Kidney epithelial cell (primary cell): ENCODE measurements at regions not wholly inside any gene's neighbourhood (a gene's known extent, or its start where the extent isn't known, plus 50 kb on each side); places are given as distances from the start of the nearest gene placed in this dataset.

ENCODE experiments used
- DNase-seq: peaks from one replicate; pipeline ENCODE4 v3.0.0-alpha.2; 2010; ENCODE audit warnings: low read depth
- H3K27me3 ChIP-seq: 2 replicates; pipeline ENCODE4 v1.6.0; 2011; ENCODE audit warnings: low read length; ENCODE audit not compliant: control insufficient read depth, insufficient read depth
- H3K36me3 ChIP-seq: 2 replicates; pipeline ENCODE4 v1.5.1; 2011; ENCODE audit warnings: low read length; ENCODE audit not compliant: control insufficient read depth, insufficient read depth
- H3K4me3 ChIP-seq: 2 replicates; pipeline ENCODE4 v1.5.1; 2011; ENCODE audit warnings: low read depth, mild to moderate bottlenecking, control low read depth, low read length
- CTCF ChIP-seq: IDR thresholded peaks from 2 replicates; pipeline ENCODE4 v1.5.1; 2011; ENCODE audit warnings: mild to moderate bottlenecking, moderate library complexity, low read length, control low read depth, inconsistent platforms; ENCODE audit not compliant: insufficient read depth, poor library complexity, severe bottlenecking

GRCh38 chr13:61918841-61919240 is 503.2 kb upstream of the PCDH20 start:
- Histone ChIP-seq H3K36me3 (no peaks in the 10 kb centered on the region), H3K27me3 (no peaks in the 10 kb centered on the region), H3K4me3 (no peak overlapping the region)
- no peak for DNase-seq
- no peak for TF ChIP-seq CTCF

GRCh38 chr13:61916483-61916882 is 500.8 kb upstream of the PCDH20 start:
- TF ChIP-seq CTCF, result no peak
- H3K36me3 ChIP-seq, result no peaks in the 10 kb centered on the region
- DNase-seq, result no peak
- H3K27me3 ChIP-seq, result no peaks in the 10 kb centered on the region
- H3K4me3 ChIP-seq, result no peak overlapping the region

- Histone ChIP-seq H3K27me3 (no peaks in the 10 kb centered on the region), H3K36me3 (no peaks in the 10 kb centered on the region), H3K4me3 (no peak overlapping the region)
- TF ChIP-seq CTCF, result no peak
- no peak for DNase-seq
Observed at GRCh38 chr13:61913183-61913582, 497.5 kb upstream of the PCDH20 start.

- no peak for DNase-seq
- H3K4me3 ChIP-seq, result no peak overlapping the region
- no peaks in the 10 kb centered on the region for H3K36me3 ChIP-seq
- no peaks in the 10 kb centered on the region for H3K27me3 ChIP-seq
- TF ChIP-seq CTCF, result no peak
Observed at GRCh38 chr13:61908906-61909615, 493.4 kb upstream of the PCDH20 start.

GRCh38 chr13:61905054-61905453 is 489.4 kb upstream of the PCDH20 start:
- H3K4me3 ChIP-seq, result no peak overlapping the region
- H3K36me3 ChIP-seq, result no peaks in the 10 kb centered on the region
- no peaks in the 10 kb centered on the region for H3K27me3 ChIP-seq
- DNase-seq, result no peak
- no peak for TF ChIP-seq CTCF

- TF ChIP-seq CTCF, result no peak
- Histone ChIP-seq H3K27me3 (no peaks in the 10 kb centered on the region), H3K36me3 (no peaks in the 10 kb centered on the region), H3K4me3 (no peak overlapping the region)
- DNase-seq, result no peak
Observed at GRCh38 chr13:61901946-61902541, 486.4 kb upstream of the PCDH20 start.
